Astrocyte of the hippocampus (primary cell): ENCODE measurements at regions not wholly inside any gene's neighbourhood (a gene's known extent, or its start where the extent isn't known, plus 50 kb on each side); places are given as distances from the start of the nearest gene placed in this dataset.

ENCODE experiments used
- DNase-seq: peaks from one replicate; pipeline ENCODE4 v3.0.0; 2011; ENCODE audit warnings: low read depth, low spot score

- peak; percentile 20 for DNase-seq
Measured at GRCh38 chr6:113331021-113331420, 526.1 kb upstream of the MARCKS start.

- no peak for DNase-seq
Measured at GRCh38 chr6:113338644-113339043, 518.5 kb upstream of the MARCKS start.

GRCh38 chr6:113339209-113339608, 517.9 kb upstream of the MARCKS start:
- no peak for DNase-seq

- no peak for DNase-seq
Measured at GRCh38 chr6:113340371-113340770, 516.8 kb upstream of the MARCKS start.

GRCh38 chr6:113343940-113344339, 513.2 kb upstream of the MARCKS start:
- no peak for DNase-seq

GRCh38 chr6:113344969-113345368, 512.2 kb upstream of the MARCKS start:
- no peak for DNase-seq

- DNase-seq = peak; percentile 44
Measured at GRCh38 chr6:113347436-113347835, 509.7 kb upstream of the MARCKS start.

GRCh38 chr6:113350461-113350860, 506.7 kb upstream of the MARCKS start:
- no peak for DNase-seq

- DNase-seq = peak; percentile 64
Measured at GRCh38 chr6:113351173-113351834, 505.8 kb upstream of the MARCKS start.

- DNase-seq = peak; percentile 82
Measured at GRCh38 chr6:113352029-113352801, 504.9 kb upstream of the MARCKS start.

GRCh38 chr6:113352831-113353230, 504.3 kb upstream of the MARCKS start:
- no peak for DNase-seq

- DNase-seq = no peak
Measured at GRCh38 chr6:113353392-113353791, 503.8 kb upstream of the MARCKS start.

GRCh38 chr6:113354204-113354895, 502.8 kb upstream of the MARCKS start:
- DNase-seq = no peak

- DNase-seq = no peak
Measured at GRCh38 chr6:113356139-113356538, 501.0 kb upstream of the MARCKS start.

GRCh38 chr6:113357041-113357440, 500.1 kb upstream of the MARCKS start:
- no peak for DNase-seq

- DNase-seq = no peak
Measured at GRCh38 chr6:113358063-113358583, 499.0 kb upstream of the MARCKS start.

- DNase-seq = peak; percentile 63
Measured at GRCh38 chr6:113359155-113360140, 497.7 kb upstream of the MARCKS start.

GRCh38 chr6:113361014-113361645, 496.0 kb upstream of the MARCKS start:
- peak; percentile 89 for DNase-seq

GRCh38 chr6:113362301-113363047, 494.7 kb upstream of the MARCKS start:
- peak; percentile 56 for DNase-seq
